NCI-H128 (cell line): ENCODE measurements at regions not wholly inside any gene's neighbourhood (a gene's known extent, or its start where the extent isn't known, plus 50 kb on each side); places are given as distances from the start of the nearest gene placed in this dataset.

Experiments
- DNase-seq: peaks from one replicate; lab custom pipeline; 2025; ENCODE audit not compliant: unreplicated experiment; lab: John Stamatoyannopoulos, UW

- DNase-seq, result no peak
Observed at GRCh38 chr15:31732726-31733125, 297.6 kb upstream of the CHRNA7 start.

DNA sequence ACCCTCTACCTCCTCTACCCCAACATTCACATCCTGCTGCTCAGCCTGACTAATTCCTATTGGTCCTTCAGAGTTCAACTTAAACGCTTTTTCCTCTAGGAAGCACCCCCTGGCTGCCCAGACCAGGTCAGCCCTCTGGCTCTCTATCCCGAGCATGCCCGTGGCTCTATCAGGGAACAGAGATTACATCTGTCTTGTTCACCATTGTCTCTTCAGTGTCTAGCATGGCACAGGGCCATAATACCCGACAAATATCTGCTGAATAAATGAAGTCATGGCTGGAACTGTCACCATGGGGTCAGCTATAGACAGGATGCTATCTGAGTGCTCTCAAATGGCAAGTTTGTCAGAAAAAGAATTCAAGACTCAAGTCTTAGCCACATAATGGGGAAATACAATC lies 296.9 kb upstream of the CHRNA7 start:
- no peak for DNase-seq

DNA sequence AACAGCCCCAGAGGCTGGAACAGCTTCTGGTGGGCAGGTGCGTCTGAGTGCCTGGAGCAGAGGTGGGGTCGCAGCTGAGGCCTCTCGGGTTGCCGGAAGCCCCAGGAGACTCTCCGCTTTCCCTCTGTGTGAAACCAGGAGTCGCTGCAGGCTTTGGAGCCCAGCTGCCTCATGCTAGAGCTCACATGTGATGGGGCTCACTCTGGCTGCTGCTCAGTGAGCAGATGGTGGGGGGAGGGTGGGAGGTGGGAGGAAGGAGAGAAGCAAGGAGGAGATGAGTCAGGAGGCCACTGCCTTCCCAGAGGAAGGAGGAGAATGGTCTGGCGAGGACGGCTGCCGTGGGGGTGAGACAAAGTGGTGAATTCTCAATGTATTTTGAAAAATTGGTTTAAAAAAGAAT lies 290.1 kb upstream of the CHRNA7 start:
- no peak for DNase-seq

DNA sequence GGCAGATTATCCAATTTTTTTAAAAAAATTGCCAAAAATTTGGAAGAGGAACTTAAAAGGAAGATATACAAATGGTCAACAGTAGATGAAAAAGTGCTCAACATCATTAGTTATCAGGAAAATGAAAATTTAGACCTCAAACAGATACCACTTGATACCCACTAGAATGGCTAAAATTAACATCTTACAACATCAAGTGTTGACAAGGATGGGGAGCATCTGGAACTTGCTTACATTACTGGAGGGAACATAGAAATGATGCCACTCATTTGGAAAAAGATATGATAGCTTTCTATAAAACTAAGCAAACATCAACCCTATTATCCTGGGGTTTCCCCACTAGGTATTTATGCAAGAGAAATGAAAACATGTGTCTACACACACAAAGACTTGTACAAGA lies 284.5 kb upstream of the CHRNA7 start:
- no peak for DNase-seq

GRCh38 chr15:31752065-31752762 lies 278.1 kb upstream of the CHRNA7 start:
- no peak for DNase-seq

GRCh38 chr15:31752905-31753304 lies 277.4 kb upstream of the CHRNA7 start:
- no peak for DNase-seq

GRCh38 chr15:31758126-31758525 lies 272.2 kb upstream of the CHRNA7 start:
- no peak for DNase-seq

- DNase-seq, result no peak
Observed at GRCh38 chr15:31768055-31768454, 262.3 kb upstream of the CHRNA7 start.

GRCh38 chr15:31774045-31774444 lies 256.3 kb upstream of the CHRNA7 start:
- DNase-seq, result no peak

GRCh38 chr15:31776039-31776438 lies 254.3 kb upstream of the CHRNA7 start:
- no peak for DNase-seq

- no peak for DNase-seq
Observed at GRCh38 chr15:31781261-31781660, 249.1 kb upstream of the CHRNA7 start.

DNA sequence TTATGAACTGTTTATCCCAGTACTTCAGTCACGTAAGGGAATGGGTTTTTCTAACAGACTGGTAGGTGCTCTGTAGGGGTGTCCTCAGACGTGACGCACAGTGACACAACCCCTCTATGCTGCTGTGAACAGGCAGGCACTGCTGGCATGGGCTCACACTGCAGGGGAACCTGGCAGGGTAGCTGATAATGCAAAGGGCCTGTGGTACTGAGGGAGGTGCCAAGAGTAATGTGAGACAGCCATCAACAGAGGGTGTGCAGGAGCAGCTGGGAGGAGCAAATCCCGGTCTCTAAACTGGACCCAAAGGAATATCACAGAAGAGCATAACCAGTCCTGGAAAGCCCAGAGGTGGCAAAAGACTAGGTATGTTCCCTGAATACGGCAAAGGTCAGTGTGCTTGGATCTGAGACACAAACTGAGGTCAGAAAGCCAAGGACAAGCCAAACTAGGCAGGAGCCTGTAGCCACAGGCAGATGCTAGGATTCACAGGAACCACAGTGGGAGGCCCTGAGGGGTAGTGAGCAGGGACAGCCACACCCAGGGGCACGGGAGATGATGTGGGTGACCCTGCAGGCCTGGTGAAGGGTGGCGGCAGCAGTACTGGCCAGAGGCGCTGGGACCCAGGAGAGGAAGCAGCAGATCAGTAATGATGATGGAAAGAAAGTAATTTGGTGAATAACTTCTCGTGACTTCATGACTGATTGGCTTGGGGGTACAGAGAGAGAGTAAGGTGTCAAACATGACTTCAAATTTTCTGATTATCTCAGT lies 248.1 kb upstream of the CHRNA7 start:
- DNase-seq, result no peak

DNA sequence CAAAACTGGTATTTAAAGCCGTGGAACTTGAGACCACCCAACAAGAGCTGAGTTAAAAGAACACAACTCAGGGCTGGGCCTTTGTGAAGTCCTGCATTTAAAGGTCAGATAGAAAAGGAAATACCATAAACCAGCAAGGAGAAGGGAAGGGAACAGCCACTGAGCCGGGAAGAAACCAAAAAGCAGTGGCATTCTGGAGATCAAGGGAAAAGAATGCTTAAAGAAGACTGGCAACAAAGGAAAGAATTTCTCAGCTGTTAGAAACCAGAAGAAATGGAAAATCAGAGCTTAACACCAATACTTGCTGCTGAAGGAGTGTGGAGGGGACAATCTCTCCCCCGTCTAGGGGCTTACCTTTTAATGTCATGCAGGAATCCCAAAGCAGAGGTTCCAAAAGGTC lies 247.4 kb upstream of the CHRNA7 start:
- DNase-seq, result no peak

- no peak for DNase-seq
Observed at GRCh38 chr15:31786360-31786759, 244.0 kb upstream of the CHRNA7 start.

DNA sequence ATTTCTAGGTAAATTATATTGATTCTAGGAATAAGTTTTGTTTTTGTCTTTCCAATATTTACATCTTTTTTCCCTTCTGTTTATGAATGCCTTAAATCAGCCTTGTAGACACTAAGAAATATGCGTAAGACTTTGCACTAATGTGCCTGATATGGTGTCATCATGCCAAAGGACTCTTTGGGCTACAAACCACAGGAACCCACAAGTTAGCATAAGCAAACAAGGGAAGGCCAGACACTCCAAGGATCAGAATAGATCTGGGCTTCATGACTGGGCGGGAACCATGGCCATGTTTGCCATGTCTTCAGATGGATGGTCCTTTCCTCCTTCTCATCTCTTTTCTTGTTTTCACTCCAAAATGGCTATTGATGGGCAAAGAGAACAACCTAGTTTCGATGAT lies 242.2 kb upstream of the CHRNA7 start:
- no peak for DNase-seq

GRCh38 chr15:31792611-31793199 lies 237.6 kb upstream of the CHRNA7 start:
- DNase-seq, result no peak

DNA sequence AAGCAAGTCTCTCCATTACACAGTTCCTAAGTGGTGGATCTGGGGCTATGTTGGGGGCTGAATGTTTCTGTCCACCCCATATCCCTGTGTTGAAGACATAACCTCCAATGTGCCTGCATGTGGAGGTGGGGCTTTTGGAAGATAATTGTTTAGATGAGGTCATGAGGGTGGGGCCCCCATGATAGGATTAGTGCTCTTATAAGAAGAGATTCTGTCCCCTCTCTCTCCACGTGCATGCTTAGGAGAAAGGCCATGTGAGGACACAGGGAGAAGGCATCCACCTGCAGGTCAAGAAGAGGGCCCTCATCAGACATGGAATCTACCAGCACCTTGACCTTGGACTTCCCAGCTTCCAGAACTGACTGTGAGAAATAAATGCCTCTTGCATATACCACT lies 231.0 kb upstream of the CHRNA7 start:
- DNase-seq, result no peak

DNA sequence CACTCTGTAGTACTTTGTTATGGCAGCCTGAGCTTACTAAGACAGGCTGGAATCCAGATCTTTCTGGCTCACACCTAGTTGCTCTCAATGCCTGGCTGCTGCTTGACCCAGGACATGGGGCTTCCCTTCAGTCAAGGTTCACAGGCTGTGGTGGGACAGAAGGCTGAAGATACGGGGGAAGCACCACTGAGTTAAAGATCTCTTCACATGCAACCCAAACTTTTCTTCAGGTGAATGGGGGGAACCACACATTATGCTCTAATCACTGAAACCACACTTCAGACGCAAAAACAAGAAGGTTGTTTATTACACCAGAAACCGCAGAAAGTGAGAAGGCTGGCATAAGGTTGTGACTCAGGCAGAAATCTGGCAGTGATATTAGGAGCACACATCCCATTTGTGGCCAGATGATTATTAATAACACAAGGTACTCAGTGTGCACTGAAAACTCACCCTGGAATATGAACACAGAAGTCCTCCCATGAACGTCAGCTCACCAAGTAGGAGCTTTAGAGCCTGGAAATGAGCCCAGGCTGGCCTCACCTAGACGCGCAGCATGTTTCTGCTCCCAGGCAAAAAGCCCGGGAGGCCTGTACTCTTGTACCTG lies 230.5 kb upstream of the CHRNA7 start:
- DNase-seq, result no peak

GRCh38 chr15:31801152-31801551 lies 229.2 kb upstream of the CHRNA7 start:
- DNase-seq, result no peak

- DNase-seq, result no peak
Observed at GRCh38 chr15:31802761-31803160, 227.6 kb upstream of the CHRNA7 start.

DNA sequence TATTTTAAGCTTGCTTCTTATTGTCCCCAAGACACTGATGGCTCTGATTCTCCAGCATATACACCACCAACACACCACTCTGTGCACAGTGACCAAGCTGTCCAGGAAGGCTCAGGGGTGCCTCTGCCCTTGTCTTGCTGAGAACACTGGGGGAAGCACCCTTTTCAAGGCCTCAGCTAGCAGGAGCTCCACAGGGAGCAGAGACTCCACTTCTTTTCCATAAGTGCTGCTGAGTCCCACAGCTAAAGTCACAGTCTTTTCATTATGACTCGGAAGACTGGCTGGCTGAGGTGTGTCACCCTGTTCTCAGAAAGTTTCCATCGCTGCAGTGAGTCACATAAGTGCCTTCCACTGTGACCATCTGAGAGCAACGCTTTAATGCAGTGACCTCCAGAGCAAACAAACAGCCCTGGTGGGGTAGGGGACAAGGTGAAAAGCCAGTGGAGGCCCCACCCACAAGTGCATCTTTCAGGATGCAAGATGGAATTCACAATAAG lies 226.9 kb upstream of the CHRNA7 start:
- no peak for DNase-seq
